Progenitor cell of endocrine pancreas (in vitro differentiated cells): ENCODE measurements at regions not wholly inside any gene's neighbourhood (a gene's known extent, or its start where the extent isn't known, plus 50 kb on each side); places are given as distances from the start of the nearest gene placed in this dataset.

Experiments
- DNase-seq: peaks from one replicate; pipeline ENCODE4 v3.0.0; 2021; ENCODE audit warnings: low spot score; ENCODE audit not compliant: unreplicated experiment
- H3K27ac Mint-ChIP-seq: 2 replicates; pipeline ENCODE4 v1.8.0; 2021; ENCODE audit warnings: mild to moderate bottlenecking, moderate library complexity, mixed read lengths
- H3K27me3 Mint-ChIP-seq: 2 replicates; pipeline ENCODE4 v1.8.0; 2021; ENCODE audit warnings: mixed read lengths
- H3K36me3 Mint-ChIP-seq: 2 replicates; pipeline ENCODE4 v1.8.0; 2022; ENCODE audit warnings: mixed read lengths; ENCODE audit not compliant: insufficient read depth
- H3K4me1 Mint-ChIP-seq: 2 replicates; pipeline ENCODE4 v1.8.0; 2021; ENCODE audit warnings: low read depth, mixed read lengths
- H3K4me3 Mint-ChIP-seq: 2 replicates; pipeline ENCODE4 v1.8.0; 2021; ENCODE audit warnings: low read depth, mild to moderate bottlenecking, moderate library complexity, mixed read lengths
- H3K9me3 Mint-ChIP-seq: 2 replicates; pipeline ENCODE4 v1.8.0; 2021; ENCODE audit warnings: low read depth, mixed read lengths
- CTCF ChIP-seq: fragments of 200-600 bp; sonication (generic); IDR thresholded peaks from one replicate; pipeline ENCODE4 v1.5.0; 2021; ENCODE audit warnings: antibody characterized with exemption, mild to moderate bottlenecking; ENCODE audit not compliant: unreplicated experiment

GRCh38 chr2:59938181-59938580 lies 615.3 kb downstream of the BCL11A start:
- TF ChIP-seq CTCF, result no peak
- no peak overlapping the region for H3K27ac Mint-ChIP-seq
- H3K9me3 Mint-ChIP-seq, result no peaks in the 10 kb centered on the region
- no peak overlapping the region for H3K4me3 Mint-ChIP-seq
- no peak for DNase-seq
- no peaks in the 10 kb centered on the region for H3K27me3 Mint-ChIP-seq
- peaks cover 6% of the 10 kb centered on the region for H3K4me1 Mint-ChIP-seq
- H3K36me3 Mint-ChIP-seq, result no peaks in the 10 kb centered on the region

- no peaks in the 10 kb centered on the region for H3K36me3 Mint-ChIP-seq
- H3K4me1 Mint-ChIP-seq, result peaks cover 6% of the 10 kb centered on the region
- no peak for DNase-seq
- H3K27ac Mint-ChIP-seq, result no peak overlapping the region
- no peak for TF ChIP-seq CTCF
- no peak overlapping the region for H3K4me3 Mint-ChIP-seq
- no peaks in the 10 kb centered on the region for H3K27me3 Mint-ChIP-seq
- peaks cover 3% of the 10 kb centered on the region for H3K9me3 Mint-ChIP-seq
These were observed 617.4 kb downstream of the BCL11A start for GRCh38 chr2:59936048-59936447.

- Mint-ChIP-seq H3K27me3 (peaks cover 3% of the 10 kb centered on the region), H3K27ac (no peak overlapping the region), H3K9me3 (peaks cover 3% of the 10 kb centered on the region), H3K36me3 (no peaks in the 10 kb centered on the region), H3K4me3 (no peak overlapping the region), H3K4me1 (peaks cover 6% of the 10 kb centered on the region)
- TF ChIP-seq CTCF, result no peak
- no peak for DNase-seq
These were observed 618.4 kb downstream of the BCL11A start for GRCh38 chr2:59935005-59935404.

GRCh38 chr2:59933948-59934347 lies 619.5 kb downstream of the BCL11A start:
- Mint-ChIP-seq H3K4me1 (peaks cover 6% of the 10 kb centered on the region), H3K36me3 (no peaks in the 10 kb centered on the region), H3K27me3 (peaks cover 3% of the 10 kb centered on the region), H3K4me3 (no peak overlapping the region), H3K27ac (no peak overlapping the region), H3K9me3 (peaks cover 3% of the 10 kb centered on the region)
- no peak for DNase-seq
- TF ChIP-seq CTCF, result no peak

GRCh38 chr2:59932341-59932740 lies 621.1 kb downstream of the BCL11A start:
- peaks cover 6% of the 10 kb centered on the region for H3K4me1 Mint-ChIP-seq
- peaks cover 3% of the 10 kb centered on the region for H3K9me3 Mint-ChIP-seq
- DNase-seq, result no peak
- H3K4me3 Mint-ChIP-seq, result no peak overlapping the region
- no peaks in the 10 kb centered on the region for H3K36me3 Mint-ChIP-seq
- H3K27ac Mint-ChIP-seq, result no peak overlapping the region
- TF ChIP-seq CTCF, result peak; percentile 13
- H3K27me3 Mint-ChIP-seq, result peaks cover 3% of the 10 kb centered on the region
